GM23338 (cell line): ENCODE measurements at regions not wholly inside any gene's neighbourhood (a gene's known extent, or its start where the extent isn't known, plus 50 kb on each side); places are given as distances from the start of the nearest gene placed in this dataset.

Source experiments
- CREB1 ChIP-seq: fragments of 250-450 bp; sonication (Bioruptor Pico); IDR thresholded peaks from 2 replicates; pipeline ENCODE4 v1.5.0; 2020; ENCODE audit warnings: low read depth, mild to moderate bottlenecking, moderate library complexity
- CTCF ChIP-seq, 2 experiments: fragments of 200-600 bp in 1 of 2; sonication (generic) in 1 of 2; conservative IDR thresholded peaks; 2 replicates each; pipeline versions ENCODE4 v1.5.1 to v1.6.1; 2016 to 2017; ENCODE audit warnings: antibody characterized with exemption in 2 of 2, low read depth in 2 of 2, mild to moderate bottlenecking in 2 of 2, moderate library complexity in 1 of 2
- EZH2phosphoT487 ChIP-seq: fragments of 200-600 bp; sonication (generic); IDR thresholded peaks from one replicate; pipeline ENCODE4 v1.8.1; 2018; ENCODE audit warnings: antibody characterized with exemption; ENCODE audit not compliant: unreplicated experiment
- JUNB ChIP-seq: IDR thresholded peaks from one replicate; pipeline ENCODE4 v1.6.1; 2016; ENCODE audit warnings: antibody characterized with exemption; ENCODE audit not compliant: unreplicated experiment
- POLR2AphosphoS5 ChIP-seq: IDR thresholded peaks from 2 replicates; pipeline ENCODE4 v1.6.1; 2016; ENCODE audit warnings: antibody characterized with exemption, low read depth
- REST ChIP-seq: IDR thresholded peaks from one replicate; pipeline ENCODE4 v1.6.1; 2018; ENCODE audit warnings: antibody characterized with exemption; ENCODE audit not compliant: unreplicated experiment

- TF ChIP-seq CTCF (conservative IDR thresholded peaks at IDR 0.05; ENCODE audit: low read depth in 2 of 2) (no peak), POLR2AphosphoS5 (no peak), CREB1 (CRISPR knock-in tag) (no peak), REST (no peak), JUNB (no peak), EZH2phosphoT487 (no peak)
Measured at GRCh38 chrX:1946974-1947373, 332.1 kb downstream of the ASMT start.
